Adrenal gland (tissue), 9 donors: ENCODE measurements at regions not wholly inside any gene's neighbourhood (a gene's known extent, or its start where the extent isn't known, plus 50 kb on each side); places are given as distances from the start of the nearest gene placed in this dataset.
A peak's percentile ranks its signal among the peaks of the same experiment; 100 is the strongest.

Source experiments
- DNase-seq, 7 donors: peaks; one replicate each; pipeline ENCODE4 v3.0.0-alpha.2; 2019 to 2020
- H3K27ac ChIP-seq, 5 donors: fragments of 200-600 bp; sonication (generic) in 4 of 5; 1 replicate in 3 of 5; 2 replicates in 2 of 5; pipeline versions ENCODE4 v1.5.1 to v1.8.0; 2016 to 2020; ENCODE audit warnings: mild to moderate bottlenecking in 1 of 5
- H3K27me3 ChIP-seq: fragments of 200-600 bp; 2 replicates; pipeline ENCODE4 v1.8.0; 2021
- H3K36me3 ChIP-seq, 2 donors: fragments of 200-600 bp; replicated peaks in 1 of 2; 1 replicate in 1 of 2; 2 replicates in 1 of 2; pipeline versions ENCODE4 v1.5.1 to v1.8.0; 2018 to 2022
- H3K4me1 ChIP-seq, 2 donors: fragments of 200-600 bp; replicated peaks in 1 of 2; 1 replicate in 1 of 2; 2 replicates in 1 of 2; pipeline versions ENCODE4 v1.5.1 to v1.8.0; 2018 to 2021
- H3K4me3 ChIP-seq, 4 donors: fragments of 200-600 bp; sonication (generic) in 3 of 4; one replicate each; pipeline ENCODE4 v1.5.1; 2016 to 2018
- H3K9me3 ChIP-seq, 3 donors: fragments of 200-600 bp; sonication (generic) in 1 of 3; replicated peaks in 1 of 3; 1 replicate in 2 of 3; 2 replicates in 1 of 3; pipeline versions ENCODE4 v1.5.1 to v1.8.0; 2016 to 2021
- CTCF ChIP-seq, 6 experiments: fragments of 450-650 bp in 4 of 6; fragments of 200-600 bp in 2 of 6; sonication (generic) in 1 of 6; IDR thresholded peaks; 1 replicate in 5 of 6; 2 replicates in 1 of 6; pipeline versions ENCODE4 v1.5.1 to v1.8.0; 2016 to 2021; ENCODE audit warnings: antibody characterized with exemption in 6 of 6, mild to moderate bottlenecking in 2 of 6, moderate library complexity in 1 of 6
- POLR2A ChIP-seq, 2 donors: fragments of 450-650 bp; IDR thresholded peaks; one replicate each; pipeline ENCODE4 v1.6.1; 2017; ENCODE audit warnings: antibody characterized with exemption in 2 of 2, mild to moderate bottlenecking in 2 of 2, moderate library complexity in 1 of 2
- WGBS, 4 donors: extraction: QIAGEN DNeasy Blood & Tissue Kit in 2 of 4; methylation state at CpG; one replicate each; pipeline versions ENCODE4 v1.1.5 to v1.1.7; 2013 to 2017; 5-methylcytosine and 5-hydroxymethylcytosine counted together
- intact Hi-C, 2 donors: fragments of 100-400 bp; cut with DNase I; formaldehyde crosslinking; loops; one replicate each; pipeline versions ENCODE4 v1.14.1 to v1.15.0; 2022 to 2023
- donor health status: healthy with polysubstance abuse.
- donor health status: Bipolar disorder and iron deficiency.
- donor health status: DM: yes; HTN: yes; CAD: no.
- donor health status: DM: no; HTN: no; CAD: no.
- donor health status: DM: no; HTN: no; CAD: no.

GRCh38 chr17:55635253-55635914, 87.3 kb downstream of the TMEM100 start:
- H3K4me1 ChIP-seq: no peaks in the 10 kb centered on the region
- intact Hi-C loops: no loop called here
- no peaks in the 10 kb centered on the region for H3K27me3 ChIP-seq
- TF ChIP-seq POLR2A (IDR thresholded peaks at IDR 0.05): no peak
- no peak for TF ChIP-seq CTCF (IDR thresholded peaks at IDR 0.05)
- no peaks in the 10 kb centered on the region for H3K36me3 ChIP-seq
- no peak overlapping the region for H3K4me3 ChIP-seq
- H3K27ac ChIP-seq: peak overlapping the region in 2 of 5 donors; percentile 20 to 43
- no peak for DNase-seq
- H3K9me3 ChIP-seq: no peaks in the 10 kb centered on the region
- WGBS, 4 donors: 44 to 56% (median 47%) methylated on average over 5 of the region's 5 CpGs

GRCh38 chr17:55634702-55635101, 88.0 kb downstream of the TMEM100 start:
- intact Hi-C loops: no loop called here
- H3K27ac ChIP-seq: peak overlapping the region in 2 of 5 donors; percentile 20 to 43

GRCh38 chr17:55632893-55633292, 89.8 kb downstream of the TMEM100 start:
- no peak overlapping the region for H3K27ac ChIP-seq
- no peaks in the 10 kb centered on the region for H3K9me3 ChIP-seq
- DNase-seq: no peak
- intact Hi-C loops: no loop called here
- TF ChIP-seq POLR2A (IDR thresholded peaks at IDR 0.05): no peak
- no peak for TF ChIP-seq CTCF (IDR thresholded peaks at IDR 0.05)
- no peaks in the 10 kb centered on the region for H3K36me3 ChIP-seq
- no peaks in the 10 kb centered on the region for H3K27me3 ChIP-seq
- H3K4me1 ChIP-seq: no peaks in the 10 kb centered on the region
- 40 to 81% (median 68%) methylated on average over 1 to 2 of the region's 2 CpGs for WGBS, 4 donors
- H3K4me3 ChIP-seq: no peak overlapping the region

More at GRCh38 chr17:55634702-55635101, 88.0 kb downstream of the TMEM100 start:
- 56 to 71% (median 70%) methylated on average over 3 of the region's 3 CpGs for WGBS, 4 donors
- DNase-seq: no peak
- H3K36me3 ChIP-seq: no peaks in the 10 kb centered on the region
- no peaks in the 10 kb centered on the region for H3K4me1 ChIP-seq
- TF ChIP-seq POLR2A (IDR thresholded peaks at IDR 0.05) (no peak), CTCF (IDR thresholded peaks at IDR 0.05) (no peak)
- H3K27me3 ChIP-seq: no peaks in the 10 kb centered on the region
- no peak overlapping the region for H3K4me3 ChIP-seq
- no peaks in the 10 kb centered on the region for H3K9me3 ChIP-seq

- Histone ChIP-seq H3K27me3 (no peaks in the 10 kb centered on the region), H3K9me3 (no peaks in the 10 kb centered on the region), H3K36me3 (no peaks in the 10 kb centered on the region), H3K27ac (no peak overlapping the region), H3K4me1 (no peaks in the 10 kb centered on the region), H3K4me3 (no peak overlapping the region)
- WGBS, 4 donors: 48 to 60% (median 58%) methylated on average over 2 of the region's 2 CpGs
- intact Hi-C loops: no loop called here
- TF ChIP-seq POLR2A (IDR thresholded peaks at IDR 0.05) (no peak), CTCF (IDR thresholded peaks at IDR 0.05) (no peak)
- DNase-seq: no peak
Measured at GRCh38 chr17:55632236-55632635, 90.4 kb downstream of the TMEM100 start.
